ENCODE measurements at regions not wholly inside any gene's neighbourhood (a gene's known extent, or its start where the extent isn't known, plus 50 kb on each side); places are given as distances from the start of the nearest gene placed in this dataset.

GRCh38 chr7:118389629-118390028, 165.1 kb downstream of the ANKRD7 start:
- Histone ChIP-seq H3K4me2 (ENCODE audit: control insufficient read depth, extremely low read depth, insufficient read depth, low read depth, low read length) (no peak overlapping the region), H3K27me3 (ENCODE audit: control insufficient read depth, extremely low read depth, insufficient read depth, low read length) (no peaks in the 10 kb centered on the region), H3K9me1 (ENCODE audit: control insufficient read depth, extremely low read depth, insufficient read depth, low read length) (no peaks in the 10 kb centered on the region), H3K79me2 (ENCODE audit: control insufficient read depth, insufficient read depth, low read length) (no peaks in the 10 kb centered on the region), H3K9ac (ENCODE audit: control insufficient read depth, extremely low read depth, insufficient read depth, low read length) (no peak overlapping the region), H4K20me1 (ENCODE audit: control insufficient read depth, extremely low read depth, insufficient read depth, low read length) (no peaks in the 10 kb centered on the region), H3K4me3 (ENCODE audit: control insufficient read depth in 2 of 3, extremely low read depth in 1 of 3, insufficient read depth in 2 of 3, low read depth in 1 of 3, low read length in 3 of 3) (no peak overlapping the region), H3K36me3 (ENCODE audit: control insufficient read depth in 2 of 2, extremely low read depth in 1 of 2, insufficient read depth in 2 of 2, low read length in 2 of 2) (no peaks in the 10 kb centered on the region), H3K4me1 (ENCODE audit: control insufficient read depth, extremely low read depth, insufficient read depth, low read length) (no peaks in the 10 kb centered on the region), H2AFZ (ENCODE audit: control insufficient read depth, low read length) (no peak overlapping the region), H3K27ac (ENCODE audit: control insufficient read depth, insufficient read depth, low read length) (no peak overlapping the region), H3K9me3 (ENCODE audit: control insufficient read depth, low read depth, low read length) (no peaks in the 10 kb centered on the region)
- DNase-seq (ENCODE audit: low read depth, low spot score) (no peak), FAIRE-seq (no peak)
- TF ChIP-seq CTCF (optimal IDR thresholded peaks at IDR 0.05 in 1 of 3, IDR thresholded peaks at IDR 0.05 in 1 of 3, conservative IDR thresholded peaks at IDR 0.05 in 1 of 3; ENCODE audit: extremely low read depth in 1 of 3, insufficient read depth in 2 of 3, low read length in 3 of 3): no peak
- dilution Hi-C loops (cut with MboI; ENCODE audit: extremely low pct_ligation_motif_present, low sequenced_read_pairs): no loop called here

- TF ChIP-seq EZH2 (IDR thresholded peaks at IDR 0.05; ENCODE audit: low read length) (no peak), CTCF (optimal IDR thresholded peaks at IDR 0.05 in 1 of 3, IDR thresholded peaks at IDR 0.05 in 1 of 3, conservative IDR thresholded peaks at IDR 0.05 in 1 of 3; ENCODE audit: extremely low read depth in 1 of 3, insufficient read depth in 2 of 3, low read length in 3 of 3) (no peak)
- dilution Hi-C loops (cut with MboI; ENCODE audit: extremely low pct_ligation_motif_present, low sequenced_read_pairs): no loop called here
- Histone ChIP-seq H3K27ac (ENCODE audit: control insufficient read depth, insufficient read depth, low read length) (no peak overlapping the region), H3K36me3 (ENCODE audit: control insufficient read depth in 2 of 2, extremely low read depth in 1 of 2, insufficient read depth in 2 of 2, low read length in 2 of 2) (no peaks in the 10 kb centered on the region), H3K27me3 (ENCODE audit: control insufficient read depth, extremely low read depth, insufficient read depth, low read length) (no peaks in the 10 kb centered on the region), H3K4me2 (ENCODE audit: control insufficient read depth, extremely low read depth, insufficient read depth, low read depth, low read length) (no peak overlapping the region), H3K9ac (ENCODE audit: control insufficient read depth, extremely low read depth, insufficient read depth, low read length) (no peak overlapping the region), H3K4me1 (ENCODE audit: control insufficient read depth, extremely low read depth, insufficient read depth, low read length) (no peaks in the 10 kb centered on the region), H2AFZ (ENCODE audit: control insufficient read depth, low read length) (no peak overlapping the region), H3K4me3 (ENCODE audit: control insufficient read depth in 2 of 3, extremely low read depth in 1 of 3, insufficient read depth in 2 of 3, low read depth in 1 of 3, low read length in 3 of 3) (no peak overlapping the region), H3K79me2 (ENCODE audit: control insufficient read depth, insufficient read depth, low read length) (no peaks in the 10 kb centered on the region), H3K9me3 (ENCODE audit: control insufficient read depth, low read depth, low read length) (no peaks in the 10 kb centered on the region), H4K20me1 (ENCODE audit: control insufficient read depth, extremely low read depth, insufficient read depth, low read length) (no peaks in the 10 kb centered on the region), H3K9me1 (ENCODE audit: control insufficient read depth, extremely low read depth, insufficient read depth, low read length) (no peaks in the 10 kb centered on the region)
- no peak for DNase-seq (ENCODE audit: low read depth, low spot score)
- no peak for FAIRE-seq
Measured at GRCh38 chr7:118404211-118404610, 179.7 kb downstream of the ANKRD7 start.

Measured in keratinocyte (primary cell).